Dendritic cell treated with granulocyte-macrophage colony-stimulating factor and Interleukin-4, amounts not matched to agents 40 ng/mL and 50 ng/mL, for 4 days (primary cell): ENCODE measurements at regions not wholly inside any gene's neighbourhood (a gene's known extent, or its start where the extent isn't known, plus 50 kb on each side); places are given as distances from the start of the nearest gene placed in this dataset.

Experiments
- H3K27ac Mint-ChIP-seq: one replicate; pipeline ENCODE4 v1.8.0; 2022; ENCODE audit warnings: mild to moderate bottlenecking, mixed read lengths
- H3K27me3 Mint-ChIP-seq: one replicate; pipeline ENCODE4 v1.8.0; 2022; ENCODE audit warnings: mild to moderate bottlenecking, mixed read lengths
- H3K36me3 Mint-ChIP-seq: one replicate; pipeline ENCODE4 v1.8.0; 2022; ENCODE audit warnings: low read depth, mixed read lengths
- H3K4me1 Mint-ChIP-seq: one replicate; pipeline ENCODE4 v1.8.0; 2022; ENCODE audit warnings: low read depth, mixed read lengths
- H3K4me3 Mint-ChIP-seq: one replicate; pipeline ENCODE4 v1.8.0; 2022; ENCODE audit warnings: mild to moderate bottlenecking, moderate library complexity, mixed read lengths
- H3K9me3 Mint-ChIP-seq: one replicate; pipeline ENCODE4 v1.8.0; 2022; ENCODE audit warnings: mixed read lengths
- intact Hi-C: fragments of 100-400 bp; cut with micrococcal nuclease; formaldehyde crosslinking; loops from one replicate; pipeline ENCODE4 v1.15.0; 2022

GRCh38 chr22:49106096-49106841 is 721.4 kb downstream of the BRD1 start:
- Mint-ChIP-seq H3K27ac (no peak overlapping the region), H3K4me3 (no peak overlapping the region), H3K36me3 (no peaks in the 10 kb centered on the region), H3K27me3 (no peaks in the 10 kb centered on the region), H3K9me3 (no peaks in the 10 kb centered on the region), H3K4me1 (no peaks in the 10 kb centered on the region)
- intact Hi-C loops: no loop called here

- Mint-ChIP-seq H3K4me3 (no peak overlapping the region), H3K9me3 (no peaks in the 10 kb centered on the region), H3K4me1 (no peaks in the 10 kb centered on the region), H3K27ac (no peak overlapping the region), H3K36me3 (no peaks in the 10 kb centered on the region), H3K27me3 (no peaks in the 10 kb centered on the region)
- intact Hi-C loops: no loop called here
Observed at GRCh38 chr22:49104434-49104833, 723.2 kb downstream of the BRD1 start.

GRCh38 chr22:49103314-49104059 is 724.2 kb downstream of the BRD1 start:
- intact Hi-C loops: no loop called here

GRCh38 chr22:49102367-49102766 is 725.3 kb downstream of the BRD1 start:
- Mint-ChIP-seq H3K27ac (no peak overlapping the region), H3K4me3 (no peak overlapping the region), H3K36me3 (no peaks in the 10 kb centered on the region), H3K27me3 (no peaks in the 10 kb centered on the region), H3K9me3 (no peaks in the 10 kb centered on the region), H3K4me1 (no peaks in the 10 kb centered on the region)
- intact Hi-C loops: no loop called here

More at GRCh38 chr22:49103314-49104059, 724.2 kb downstream of the BRD1 start:
- H3K27me3 Mint-ChIP-seq: no peaks in the 10 kb centered on the region
- no peak overlapping the region for H3K27ac Mint-ChIP-seq
- no peaks in the 10 kb centered on the region for H3K4me1 Mint-ChIP-seq
- H3K9me3 Mint-ChIP-seq: no peaks in the 10 kb centered on the region
- no peaks in the 10 kb centered on the region for H3K36me3 Mint-ChIP-seq
- no peak overlapping the region for H3K4me3 Mint-ChIP-seq

GRCh38 chr22:49101873-49102272 is 725.8 kb downstream of the BRD1 start:
- no peaks in the 10 kb centered on the region for H3K4me1 Mint-ChIP-seq
- H3K9me3 Mint-ChIP-seq: no peaks in the 10 kb centered on the region
- intact Hi-C loops: no loop called here
- H3K27me3 Mint-ChIP-seq: no peaks in the 10 kb centered on the region
- no peaks in the 10 kb centered on the region for H3K36me3 Mint-ChIP-seq
- no peak overlapping the region for H3K4me3 Mint-ChIP-seq
- no peak overlapping the region for H3K27ac Mint-ChIP-seq

GRCh38 chr22:49101225-49101624 is 726.4 kb downstream of the BRD1 start:
- no peaks in the 10 kb centered on the region for H3K36me3 Mint-ChIP-seq
- H3K27me3 Mint-ChIP-seq: no peaks in the 10 kb centered on the region
- intact Hi-C loops: no loop called here
- no peak overlapping the region for H3K27ac Mint-ChIP-seq
- no peak overlapping the region for H3K4me3 Mint-ChIP-seq
- no peaks in the 10 kb centered on the region for H3K4me1 Mint-ChIP-seq
- no peaks in the 10 kb centered on the region for H3K9me3 Mint-ChIP-seq

- Mint-ChIP-seq H3K9me3 (no peaks in the 10 kb centered on the region), H3K27me3 (no peaks in the 10 kb centered on the region), H3K27ac (no peak overlapping the region), H3K4me3 (no peak overlapping the region), H3K4me1 (no peaks in the 10 kb centered on the region), H3K36me3 (no peaks in the 10 kb centered on the region)
- intact Hi-C loops: no loop called here
Observed at GRCh38 chr22:49100773-49101172, 726.9 kb downstream of the BRD1 start.

- intact Hi-C loops: no loop called here
- Mint-ChIP-seq H3K4me3 (no peak overlapping the region), H3K36me3 (no peaks in the 10 kb centered on the region), H3K27me3 (no peaks in the 10 kb centered on the region), H3K9me3 (no peaks in the 10 kb centered on the region), H3K4me1 (no peaks in the 10 kb centered on the region), H3K27ac (no peak overlapping the region)
Observed at GRCh38 chr22:49100316-49100715, 727.4 kb downstream of the BRD1 start.

GRCh38 chr22:49099496-49100124 is 728.1 kb downstream of the BRD1 start:
- intact Hi-C loops: no loop called here
- no peaks in the 10 kb centered on the region for H3K27me3 Mint-ChIP-seq
- no peaks in the 10 kb centered on the region for H3K36me3 Mint-ChIP-seq
- H3K9me3 Mint-ChIP-seq: no peaks in the 10 kb centered on the region
- H3K4me1 Mint-ChIP-seq: no peaks in the 10 kb centered on the region
- H3K27ac Mint-ChIP-seq: no peak overlapping the region
- H3K4me3 Mint-ChIP-seq: no peak overlapping the region

GRCh38 chr22:49099089-49099488 is 728.6 kb downstream of the BRD1 start:
- Mint-ChIP-seq H3K4me1 (no peaks in the 10 kb centered on the region), H3K27me3 (no peaks in the 10 kb centered on the region), H3K9me3 (no peaks in the 10 kb centered on the region), H3K4me3 (no peak overlapping the region), H3K36me3 (no peaks in the 10 kb centered on the region), H3K27ac (no peak overlapping the region)
- intact Hi-C loops: no loop called here

GRCh38 chr22:49097966-49098365 is 729.7 kb downstream of the BRD1 start:
- no peaks in the 10 kb centered on the region for H3K36me3 Mint-ChIP-seq
- H3K9me3 Mint-ChIP-seq: no peaks in the 10 kb centered on the region
- no peak overlapping the region for H3K4me3 Mint-ChIP-seq
- intact Hi-C loops: no loop called here
- no peaks in the 10 kb centered on the region for H3K27me3 Mint-ChIP-seq
- H3K4me1 Mint-ChIP-seq: no peaks in the 10 kb centered on the region
- H3K27ac Mint-ChIP-seq: no peak overlapping the region

- intact Hi-C loops: no loop called here
- Mint-ChIP-seq H3K27me3 (no peaks in the 10 kb centered on the region), H3K27ac (no peak overlapping the region), H3K36me3 (no peaks in the 10 kb centered on the region), H3K4me3 (no peak overlapping the region), H3K4me1 (no peaks in the 10 kb centered on the region), H3K9me3 (no peaks in the 10 kb centered on the region)
Observed at GRCh38 chr22:49097171-49097925, 730.3 kb downstream of the BRD1 start.

- Mint-ChIP-seq H3K4me3 (no peak overlapping the region), H3K27me3 (no peaks in the 10 kb centered on the region), H3K36me3 (no peaks in the 10 kb centered on the region), H3K27ac (no peak overlapping the region), H3K9me3 (no peaks in the 10 kb centered on the region), H3K4me1 (no peaks in the 10 kb centered on the region)
- intact Hi-C loops: no loop called here
Observed at GRCh38 chr22:49096476-49096875, 731.2 kb downstream of the BRD1 start.

GRCh38 chr22:49095366-49095765 is 732.3 kb downstream of the BRD1 start:
- intact Hi-C loops: no loop called here
- H3K27me3 Mint-ChIP-seq: no peaks in the 10 kb centered on the region
- H3K36me3 Mint-ChIP-seq: no peaks in the 10 kb centered on the region
- no peak overlapping the region for H3K27ac Mint-ChIP-seq
- H3K9me3 Mint-ChIP-seq: no peaks in the 10 kb centered on the region
- no peaks in the 10 kb centered on the region for H3K4me1 Mint-ChIP-seq
- H3K4me3 Mint-ChIP-seq: no peak overlapping the region
